HEK293 (cell line): ENCODE measurements at regions not wholly inside any gene's neighbourhood (a gene's known extent, or its start where the extent isn't known, plus 50 kb on each side); places are given as distances from the start of the nearest gene placed in this dataset.

Experiments used
- CTCF ChIA-PET: fragments of 350-600 bp; formaldehyde crosslinking; extraction: SDS; loops from one replicate; lab custom pipeline; 2021; ENCODE audit warnings: antibody characterized with exemption; lab: Yijun Ruan, JAX
- POLR2A ChIA-PET: fragments of 300-600 bp; formaldehyde crosslinking; extraction: SDS; loops from one replicate; lab custom pipeline; 2020; ENCODE audit warnings: antibody characterized with exemption, inconsistent platforms; lab: Yijun Ruan, JAX
- H3K27ac ChIP-seq: fragments of 200-500 bp; sonication (Bioruptor generic); 2 replicates; pipeline ENCODE4 v1.5.1; 2014; ENCODE audit warnings: low read depth, low read length, control low read depth, inconsistent platforms; ENCODE audit errors: extremely low read depth
- H3K36me3 ChIP-seq, 2 experiments: fragments of 200-500 bp in 1 of 2; sonication (Bioruptor generic) in 1 of 2; 1 replicate in 1 of 2; 2 replicates in 1 of 2; pipeline ENCODE4 v1.5.1; 2014 to 2017; ENCODE audit warnings: inconsistent platforms in 2 of 2, low read length in 2 of 2; ENCODE audit not compliant: control insufficient read depth in 2 of 2, insufficient read depth in 1 of 2
- H3K4me1 ChIP-seq: fragments of 200-500 bp; sonication (Bioruptor generic); 2 replicates; pipeline ENCODE4 v1.5.1; 2014; ENCODE audit warnings: mild to moderate bottlenecking, low read length, inconsistent platforms; ENCODE audit not compliant: control insufficient read depth, insufficient read depth
- H3K4me3 ChIP-seq: 2 replicates; pipeline ENCODE4 v1.5.1; 2011; ENCODE audit warnings: low read depth, mild to moderate bottlenecking, control low read depth, low read length, moderate library complexity
- H3K9me3 ChIP-seq: fragments of 200-500 bp; sonication (Bioruptor generic); 2 replicates; pipeline ENCODE4 v1.5.1; 2014; ENCODE audit warnings: low read depth, low read length, inconsistent platforms; ENCODE audit not compliant: control insufficient read depth, insufficient read depth
- KLF1 ChIP-seq: fragments of 450-650 bp; formaldehyde crosslinking; IDR thresholded peaks from 2 replicates; pipeline ENCODE4 v1.5.1; 2016; ENCODE audit warnings: missing biosample characterization, missing genetic modification characterization
- KLF9 ChIP-seq: fragments of 450-650 bp; formaldehyde crosslinking; IDR thresholded peaks from 2 replicates; pipeline ENCODE4 v1.5.1; 2016; ENCODE audit warnings: missing biosample characterization, missing genetic modification characterization, low read depth
- REPIN1 ChIP-seq: fragments of 450-650 bp; formaldehyde crosslinking; IDR thresholded peaks from 2 replicates; pipeline ENCODE4 v1.5.1; 2017; ENCODE audit warnings: missing biosample characterization, missing genetic modification characterization, low read depth
- ZBTB8A ChIP-seq: fragments of 450-650 bp; formaldehyde crosslinking; IDR thresholded peaks from 2 replicates; pipeline ENCODE4 v1.5.1; 2016; ENCODE audit warnings: missing biosample characterization, missing genetic modification characterization
- ZNF202 ChIP-seq: fragments of 450-650 bp; formaldehyde crosslinking; IDR thresholded peaks from 2 replicates; pipeline ENCODE4 v1.5.1; 2016; ENCODE audit warnings: missing biosample characterization, missing genetic modification characterization, borderline replicate concordance
- ZNF211 ChIP-seq: fragments of 450-650 bp; formaldehyde crosslinking; IDR thresholded peaks from 2 replicates; pipeline ENCODE4 v1.5.1; 2016; ENCODE audit warnings: low read depth, missing biosample characterization, missing genetic modification characterization
- ZNF221 ChIP-seq: fragments of 450-650 bp; formaldehyde crosslinking; IDR thresholded peaks from 2 replicates; pipeline ENCODE4 v1.5.1; 2017; ENCODE audit warnings: missing biosample characterization, missing genetic modification characterization, borderline replicate concordance
- ZNF423 ChIP-seq: fragments of 450-650 bp; formaldehyde crosslinking; IDR thresholded peaks from 2 replicates; pipeline ENCODE4 v1.5.1; 2016; ENCODE audit warnings: missing biosample characterization, missing genetic modification characterization
- ZNF530 ChIP-seq: fragments of 450-650 bp; formaldehyde crosslinking; IDR thresholded peaks from 2 replicates; pipeline ENCODE4 v1.5.1; 2016; ENCODE audit warnings: low read depth, missing biosample characterization, missing genetic modification characterization
- ZNF544 ChIP-seq: fragments of 450-650 bp; formaldehyde crosslinking; IDR thresholded peaks from 2 replicates; pipeline ENCODE4 v1.5.0; 2017; ENCODE audit warnings: missing biosample characterization, missing genetic modification characterization
- ZNF624 ChIP-seq: fragments of 450-650 bp; formaldehyde crosslinking; IDR thresholded peaks from 2 replicates; pipeline ENCODE4 v1.5.1; 2017; ENCODE audit warnings: missing biosample characterization, missing genetic modification characterization
- ZNF677 ChIP-seq: fragments of 450-650 bp; IDR thresholded peaks from 2 replicates; pipeline ENCODE4 v1.5.0; 2018; ENCODE audit warnings: missing biosample characterization, mild to moderate bottlenecking, missing genetic modification characterization, moderate library complexity
- ZNF747 ChIP-seq: fragments of 450-650 bp; formaldehyde crosslinking; IDR thresholded peaks from 2 replicates; pipeline ENCODE4 v1.5.1; 2016; ENCODE audit warnings: missing biosample characterization, missing genetic modification characterization
- ZNF785 ChIP-seq: fragments of 450-650 bp; formaldehyde crosslinking; IDR thresholded peaks from 2 replicates; pipeline ENCODE4 v1.5.1; 2016; ENCODE audit warnings: missing biosample characterization, missing genetic modification characterization
- ZSCAN23 ChIP-seq: fragments of 450-650 bp; formaldehyde crosslinking; IDR thresholded peaks from 2 replicates; pipeline ENCODE4 v1.5.1; 2016; ENCODE audit warnings: missing biosample characterization, missing genetic modification characterization
- TF ChIP-seq, protein P1 (sequence below): fragments of 450-650 bp; formaldehyde crosslinking; IDR thresholded peaks from 2 replicates; pipeline ENCODE4 v1.5.1; 2017; ENCODE audit warnings: missing biosample characterization, missing genetic modification characterization
- TF ChIP-seq, protein P2 (sequence below): fragments of 450-650 bp; formaldehyde crosslinking; IDR thresholded peaks from 2 replicates; pipeline ENCODE4 v1.5.1; 2016; ENCODE audit warnings: missing biosample characterization, missing genetic modification characterization, borderline replicate concordance
- TF ChIP-seq, protein P3 (sequence below): fragments of 450-650 bp; formaldehyde crosslinking; IDR thresholded peaks from 2 replicates; pipeline ENCODE4 v1.5.1; 2017; ENCODE audit warnings: missing biosample characterization, missing genetic modification characterization

DNA sequence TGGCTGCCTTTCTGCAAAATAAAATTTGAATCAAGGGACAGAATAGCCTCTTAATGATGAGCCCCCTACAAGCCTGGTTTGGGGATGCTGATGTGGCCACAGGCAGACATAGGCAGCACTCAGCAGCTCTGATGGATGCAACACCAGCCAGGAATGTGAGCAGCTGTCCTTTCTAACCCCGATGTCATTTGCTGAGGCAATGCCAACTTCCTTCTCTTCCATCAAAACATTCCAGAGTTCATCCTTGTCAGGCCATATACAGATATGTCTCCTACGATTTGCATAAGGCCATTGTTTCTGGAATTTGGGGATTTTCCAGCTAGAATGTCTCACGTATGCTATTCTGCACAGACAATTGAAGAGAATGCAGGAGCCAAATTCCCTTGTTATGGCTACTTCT lies 52.1 kb upstream of the MYOCD start:
- POLR2A ChIA-PET: no interaction called here
- Histone ChIP-seq H3K36me3 (no peaks in the 10 kb centered on the region), H3K4me3 (no peak overlapping the region), H3K4me1 (no peaks in the 10 kb centered on the region), H3K27ac (no peak overlapping the region), H3K9me3 (no peaks in the 10 kb centered on the region)
- TF ChIP-seq ZBTB8A (tag by site-specific recombination) (no peak), ZNF747 (tag by site-specific recombination) (no peak), ZNF530 (tag by site-specific recombination) (no peak), ZNF423 (tag by site-specific recombination) (no peak), REPIN1 (no peak), ZNF544 (tag by site-specific recombination) (no peak), ZNF202 (no peak), ZNF677 (tag by site-specific recombination) (no peak), ZSCAN23 (tag by site-specific recombination) (no peak), ZNF785 (tag by site-specific recombination) (no peak), KLF9 (no peak), ZNF221 (tag by site-specific recombination) (no peak), ZNF624 (tag by site-specific recombination) (no peak), KLF1 (tag by site-specific recombination) (no peak), ZNF211 (tag by site-specific recombination) (no peak)
- TF ChIP-seq, protein P1, sequence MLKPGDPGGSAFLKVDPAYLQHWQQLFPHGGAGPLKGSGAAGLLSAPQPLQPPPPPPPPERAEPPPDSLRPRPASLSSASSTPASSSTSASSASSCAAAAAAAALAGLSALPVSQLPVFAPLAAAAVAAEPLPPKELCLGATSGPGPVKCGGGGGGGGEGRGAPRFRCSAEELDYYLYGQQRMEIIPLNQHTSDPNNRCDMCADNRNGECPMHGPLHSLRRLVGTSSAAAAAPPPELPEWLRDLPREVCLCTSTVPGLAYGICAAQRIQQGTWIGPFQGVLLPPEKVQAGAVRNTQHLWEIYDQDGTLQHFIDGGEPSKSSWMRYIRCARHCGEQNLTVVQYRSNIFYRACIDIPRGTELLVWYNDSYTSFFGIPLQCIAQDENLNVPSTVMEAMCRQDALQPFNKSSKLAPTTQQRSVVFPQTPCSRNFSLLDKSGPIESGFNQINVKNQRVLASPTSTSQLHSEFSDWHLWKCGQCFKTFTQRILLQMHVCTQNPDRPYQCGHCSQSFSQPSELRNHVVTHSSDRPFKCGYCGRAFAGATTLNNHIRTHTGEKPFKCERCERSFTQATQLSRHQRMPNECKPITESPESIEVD (tag by site-specific recombination): no peak
- TF ChIP-seq, protein P2, sequence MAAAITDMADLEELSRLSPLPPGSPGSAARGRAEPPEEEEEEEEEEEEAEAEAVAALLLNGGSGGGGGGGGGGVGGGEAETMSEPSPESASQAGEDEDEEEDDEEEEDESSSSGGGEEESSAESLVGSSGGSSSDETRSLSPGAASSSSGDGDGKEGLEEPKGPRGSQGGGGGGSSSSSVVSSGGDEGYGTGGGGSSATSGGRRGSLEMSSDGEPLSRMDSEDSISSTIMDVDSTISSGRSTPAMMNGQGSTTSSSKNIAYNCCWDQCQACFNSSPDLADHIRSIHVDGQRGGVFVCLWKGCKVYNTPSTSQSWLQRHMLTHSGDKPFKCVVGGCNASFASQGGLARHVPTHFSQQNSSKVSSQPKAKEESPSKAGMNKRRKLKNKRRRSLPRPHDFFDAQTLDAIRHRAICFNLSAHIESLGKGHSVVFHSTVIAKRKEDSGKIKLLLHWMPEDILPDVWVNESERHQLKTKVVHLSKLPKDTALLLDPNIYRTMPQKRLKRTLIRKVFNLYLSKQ (tag by site-specific recombination): no peak
- TF ChIP-seq, protein P3, sequence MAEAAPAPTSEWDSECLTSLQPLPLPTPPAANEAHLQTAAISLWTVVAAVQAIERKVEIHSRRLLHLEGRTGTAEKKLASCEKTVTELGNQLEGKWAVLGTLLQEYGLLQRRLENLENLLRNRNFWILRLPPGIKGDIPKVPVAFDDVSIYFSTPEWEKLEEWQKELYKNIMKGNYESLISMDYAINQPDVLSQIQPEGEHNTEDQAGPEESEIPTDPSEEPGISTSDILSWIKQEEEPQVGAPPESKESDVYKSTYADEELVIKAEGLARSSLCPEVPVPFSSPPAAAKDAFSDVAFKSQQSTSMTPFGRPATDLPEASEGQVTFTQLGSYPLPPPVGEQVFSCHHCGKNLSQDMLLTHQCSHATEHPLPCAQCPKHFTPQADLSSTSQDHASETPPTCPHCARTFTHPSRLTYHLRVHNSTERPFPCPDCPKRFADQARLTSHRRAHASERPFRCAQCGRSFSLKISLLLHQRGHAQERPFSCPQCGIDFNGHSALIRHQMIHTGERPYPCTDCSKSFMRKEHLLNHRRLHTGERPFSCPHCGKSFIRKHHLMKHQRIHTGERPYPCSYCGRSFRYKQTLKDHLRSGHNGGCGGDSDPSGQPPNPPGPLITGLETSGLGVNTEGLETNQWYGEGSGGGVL (tag by site-specific recombination): no peak
- CTCF ChIA-PET: interaction anchor here (1.2 to 1.4 kb wide), 3 partner anchors 14 to 68 kb away, joined by 3 to 5 read pairs (median 3); no protein-coding TSS in a partner anchor
